HG02938 (cell line): ENCODE measurements at regions not wholly inside any gene's neighbourhood (a gene's known extent, or its start where the extent isn't known, plus 50 kb on each side); places are given as distances from the start of the nearest gene placed in this dataset.

Source experiments
- ATAC-seq: cut with Tn5 transposase; IDR thresholded peaks from one replicate; pipeline ENCODE4 v1.9.1; 2021; ENCODE audit warnings: mild to moderate bottlenecking, moderate library complexity; ENCODE audit not compliant: unreplicated experiment

DNA sequence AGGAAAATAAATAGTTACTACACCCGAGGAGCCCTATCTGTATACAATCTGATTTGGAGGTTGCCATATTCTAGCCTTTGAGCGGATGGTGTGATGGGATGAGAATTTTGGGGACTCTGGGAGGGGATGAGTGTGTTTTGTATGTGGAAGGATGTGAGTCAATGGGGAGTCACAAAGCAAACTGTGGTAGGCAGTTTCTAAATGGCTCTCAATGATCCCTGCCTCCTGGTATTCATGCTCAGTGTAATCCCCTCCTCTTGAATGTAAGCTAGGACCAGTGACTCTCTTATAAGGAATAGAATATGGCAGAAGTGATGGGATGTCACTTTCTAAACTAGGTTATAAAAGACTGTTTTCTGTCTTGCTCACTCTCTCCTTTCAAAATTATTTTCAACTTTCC, 205.7 kb upstream of the RIOK2 start:
- no peak for ATAC-seq

- ATAC-seq = no peak
Observed at GRCh38 chr5:97400537-97400936, 217.5 kb upstream of the RIOK2 start.

- no peak for ATAC-seq
Observed at GRCh38 chr5:97405941-97406340, 222.9 kb upstream of the RIOK2 start.

DNA sequence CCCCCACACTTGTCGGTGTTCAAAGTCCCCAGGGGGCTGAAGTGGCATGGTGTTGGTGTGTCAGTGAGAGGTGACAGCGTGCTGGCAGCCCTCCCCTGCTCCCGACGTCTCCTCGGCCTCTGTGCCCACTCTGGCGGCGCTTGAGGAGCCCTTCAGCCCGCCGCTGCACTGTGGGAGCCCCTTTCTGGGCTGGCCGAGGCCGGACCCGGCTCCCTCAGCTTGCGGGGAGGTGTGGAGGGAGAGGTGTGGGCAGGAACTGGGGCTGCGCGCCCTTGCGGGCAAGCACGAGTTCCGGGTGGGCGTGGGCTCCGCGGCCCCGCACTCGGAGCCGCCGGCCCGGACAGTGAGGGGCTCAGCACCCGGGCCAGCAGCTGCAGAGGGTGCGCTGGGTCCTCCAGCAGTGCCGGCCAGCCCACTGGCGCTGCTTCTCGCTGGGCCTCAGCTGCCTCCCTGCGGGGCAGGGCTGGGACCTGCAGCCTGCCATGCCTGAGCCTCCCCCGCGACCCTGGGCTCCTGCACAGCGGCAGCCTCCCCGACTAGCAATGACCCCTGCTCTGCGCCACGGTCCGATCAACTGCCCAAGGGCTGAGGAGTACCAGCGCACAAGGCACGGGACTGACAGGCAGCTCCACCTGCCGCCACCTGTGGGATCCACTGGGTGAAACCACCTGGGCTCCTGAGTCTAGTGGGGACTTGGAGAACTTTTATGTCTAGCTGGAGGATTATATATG, 224.1 kb upstream of the RIOK2 start:
- ATAC-seq = no peak

GRCh38 chr5:97408331-97408730, 225.3 kb upstream of the RIOK2 start:
- ATAC-seq = no peak

- ATAC-seq = no peak
Observed at GRCh38 chr5:97412959-97413358, 229.9 kb upstream of the RIOK2 start.

DNA sequence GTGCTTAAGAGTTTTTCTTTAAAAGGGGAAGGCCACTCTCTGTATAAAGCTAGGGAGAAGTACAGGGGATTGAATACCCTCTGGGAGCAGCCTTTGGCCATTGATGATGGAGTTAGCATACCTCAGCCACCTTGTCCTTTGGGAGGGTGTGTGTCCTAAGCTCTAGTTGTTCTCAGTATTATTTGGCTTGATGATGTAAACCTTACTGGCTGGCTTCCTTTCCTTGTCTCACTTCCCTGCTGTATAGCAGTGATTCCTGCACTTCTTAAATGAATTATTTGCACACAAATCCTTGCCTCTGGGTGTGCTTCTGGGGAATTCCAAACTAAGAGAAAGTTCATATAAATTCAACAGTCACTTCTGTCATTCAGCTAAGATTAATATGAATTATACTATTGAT, 234.9 kb upstream of the RIOK2 start:
- ATAC-seq = no peak

DNA sequence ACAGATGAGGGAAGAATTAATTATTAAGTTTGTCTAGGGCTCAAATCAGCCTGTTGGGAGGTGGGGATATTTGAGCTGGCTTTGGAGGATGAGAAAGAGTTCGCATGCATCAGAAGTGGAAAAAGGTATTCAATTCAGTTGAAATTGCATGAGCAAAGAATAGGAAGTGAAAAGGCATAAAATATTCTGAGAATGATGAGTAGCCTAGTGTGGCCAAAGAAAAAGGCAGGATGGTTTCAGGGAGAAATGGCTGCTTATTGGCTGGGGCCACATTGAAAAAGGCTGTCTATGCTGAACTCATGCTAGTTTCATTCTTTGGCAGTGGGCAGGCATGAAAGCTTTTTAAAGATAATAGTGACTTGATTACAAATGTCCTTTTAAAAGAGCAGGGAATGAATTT, 235.4 kb upstream of the RIOK2 start:
- peak; percentile 86 for ATAC-seq

GRCh38 chr5:97420646-97421045, 237.6 kb upstream of the RIOK2 start:
- ATAC-seq = no peak

- no peak for ATAC-seq
Observed at GRCh38 chr5:97422678-97423077, 239.6 kb upstream of the RIOK2 start.

GRCh38 chr5:97425511-97425910, 242.5 kb upstream of the RIOK2 start:
- ATAC-seq = no peak

- ATAC-seq = no peak
Observed at GRCh38 chr5:97427235-97427634, 244.2 kb upstream of the RIOK2 start.

- ATAC-seq = no peak
Observed at GRCh38 chr5:97434021-97434420, 251.0 kb upstream of the RIOK2 start.

DNA sequence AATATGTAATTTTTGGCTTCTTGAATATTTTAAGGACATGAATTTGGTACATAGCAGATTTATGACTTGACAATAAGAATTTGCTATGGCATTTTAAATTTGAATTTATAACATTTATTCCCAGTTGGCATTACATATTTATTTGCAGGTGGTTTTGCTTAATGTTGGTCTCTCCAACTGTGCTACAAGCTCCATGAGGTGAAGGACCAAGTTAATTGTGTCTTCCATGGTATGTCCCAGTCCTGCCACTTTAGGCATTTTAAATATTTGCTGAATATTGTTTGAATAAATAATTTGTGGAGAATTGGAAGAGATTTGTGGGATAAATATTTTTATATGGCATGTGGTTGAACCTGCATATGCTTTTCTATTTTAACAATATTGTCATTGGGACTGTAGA, 253.4 kb upstream of the RIOK2 start:
- ATAC-seq = no peak

DNA sequence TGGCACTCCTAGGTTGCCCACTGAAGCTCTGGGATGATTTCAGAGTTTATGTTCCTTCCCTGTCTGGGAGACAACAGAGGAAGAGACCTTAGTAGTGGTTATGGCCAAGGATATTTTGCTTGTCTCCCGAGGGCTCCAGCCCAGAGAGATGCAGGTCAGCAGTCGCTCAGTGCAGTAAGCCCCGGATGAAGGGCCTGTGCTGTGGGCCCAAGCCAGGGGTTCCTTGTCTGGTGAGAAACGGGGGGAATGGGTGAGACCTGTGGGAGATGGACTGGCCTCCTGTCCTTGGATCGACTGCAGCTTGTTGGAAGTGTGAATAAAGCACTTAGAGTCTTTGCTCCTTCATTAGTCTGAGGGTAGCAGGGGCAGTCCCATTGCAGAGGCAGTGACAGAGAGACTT, 260.7 kb upstream of the RIOK2 start:
- no peak for ATAC-seq

DNA sequence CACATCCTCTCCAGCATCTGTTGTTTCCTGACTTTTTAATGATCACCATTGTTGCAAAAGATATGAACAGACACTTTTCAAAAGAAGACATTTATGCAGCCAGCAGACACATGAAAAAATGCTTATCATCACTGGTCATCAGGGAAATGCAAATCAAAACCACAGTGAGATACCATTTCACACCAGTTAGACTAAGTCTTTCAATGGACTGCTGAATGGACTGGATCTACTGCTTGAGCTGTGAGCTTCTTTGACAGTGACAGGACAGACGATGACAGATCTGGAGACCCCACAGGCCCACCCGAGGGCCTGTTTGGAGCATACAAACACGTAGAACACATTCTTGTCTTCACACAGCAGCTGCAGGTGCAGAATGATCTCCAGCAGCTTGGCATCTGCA, 266.1 kb upstream of the RIOK2 start:
- ATAC-seq = no peak

DNA sequence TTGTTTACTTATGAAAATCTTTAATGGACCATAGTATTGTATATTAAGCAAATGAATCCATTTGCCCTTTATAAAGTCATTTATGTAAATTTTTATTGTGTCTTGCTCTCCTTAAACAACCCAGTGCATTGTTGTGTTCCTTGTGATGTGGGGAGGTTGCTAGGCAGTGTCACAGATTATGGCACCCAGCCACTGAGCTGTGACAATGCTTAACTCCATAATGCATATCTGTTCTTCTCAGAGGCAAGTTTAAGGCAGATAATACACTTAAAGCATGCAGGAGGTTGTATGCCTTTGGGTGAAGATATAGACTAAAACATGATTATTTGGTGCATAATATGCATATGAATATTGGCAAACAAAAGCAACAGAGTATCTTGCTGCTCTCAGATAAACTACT, 269.6 kb upstream of the RIOK2 start:
- no peak for ATAC-seq

DNA sequence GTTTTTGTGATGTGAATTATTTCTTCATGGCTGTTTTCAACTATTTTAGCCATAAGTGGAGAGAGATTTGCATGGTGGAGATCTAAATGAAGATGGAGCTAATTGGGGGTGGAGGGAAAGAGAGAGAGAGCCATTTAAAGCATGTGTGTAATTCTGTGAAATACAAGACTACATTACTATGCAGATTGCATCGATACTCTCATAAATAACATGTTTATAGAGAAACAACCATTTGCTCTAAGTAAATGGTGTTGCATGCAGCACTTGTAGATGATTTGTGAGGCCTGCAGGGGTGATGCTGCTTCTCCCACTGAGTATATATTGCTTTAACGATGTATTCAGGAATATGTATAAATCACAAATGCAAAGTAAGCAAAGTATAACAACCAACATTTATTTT, 270.2 kb upstream of the RIOK2 start:
- no peak for ATAC-seq

GRCh38 chr5:97454015-97454414, 271.0 kb upstream of the RIOK2 start:
- no peak for ATAC-seq

DNA sequence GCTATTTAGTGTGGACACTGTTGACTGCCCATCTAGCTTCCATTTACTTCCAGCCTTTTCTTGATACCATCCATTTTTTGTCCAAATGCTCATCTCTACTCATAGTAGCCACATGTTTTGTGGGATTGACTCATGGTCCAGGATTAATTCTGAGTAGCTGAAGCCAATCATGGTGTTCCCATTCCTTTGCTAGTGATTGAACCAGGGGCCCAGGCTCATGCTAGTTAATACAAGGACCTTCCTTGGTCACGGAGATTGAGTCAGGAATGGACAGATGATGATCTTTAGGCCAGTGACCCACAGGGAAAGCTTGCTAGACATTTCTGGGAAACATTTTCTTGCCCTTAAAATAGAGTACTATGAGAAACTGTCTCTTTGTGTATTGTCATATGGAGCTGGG, 272.9 kb upstream of the RIOK2 start:
- ATAC-seq = no peak

DNA sequence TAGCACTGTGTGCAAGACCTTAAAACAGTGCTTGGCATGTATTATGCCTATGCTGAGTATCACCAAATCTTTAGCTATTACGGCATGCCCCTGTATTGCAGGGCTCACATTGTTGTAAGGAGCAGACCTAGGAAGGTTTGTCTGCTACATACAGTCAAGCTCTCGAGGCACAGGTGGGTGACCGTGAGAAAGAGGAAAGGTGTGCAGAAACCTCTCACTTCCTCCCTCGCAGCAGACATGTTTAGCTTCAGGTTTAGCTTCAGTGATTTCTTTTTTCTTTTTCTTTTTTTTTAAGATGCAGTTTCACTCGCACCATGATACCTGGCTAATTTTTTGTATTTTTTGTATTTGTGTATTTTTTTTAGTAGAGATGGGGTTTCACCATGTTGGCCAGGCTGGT, 275.8 kb upstream of the RIOK2 start:
- ATAC-seq = no peak

- no peak for ATAC-seq
Observed at GRCh38 chr5:97471951-97472350, 288.9 kb upstream of the RIOK2 start.

GRCh38 chr5:97475847-97476246, 292.8 kb upstream of the RIOK2 start:
- ATAC-seq = no peak
